Neural cell (in vitro differentiated cells): ENCODE measurements at regions not wholly inside any gene's neighbourhood (a gene's known extent, or its start where the extent isn't known, plus 50 kb on each side); places are given as distances from the start of the nearest gene placed in this dataset.

Experiments
- CTCF ChIP-seq: fragments of 450-650 bp; IDR thresholded peaks from 2 replicates; pipeline ENCODE4 v1.5.1; 2014; ENCODE audit warnings: antibody characterized with exemption, mild to moderate bottlenecking, moderate library complexity; ENCODE audit not compliant: poor library complexity, severe bottlenecking
- EP300 ChIP-seq: fragments of 450-650 bp; conservative IDR thresholded peaks from 2 replicates; pipeline ENCODE4 v1.6.1; 2014; ENCODE audit warnings: antibody characterized with exemption, mild to moderate bottlenecking, moderate library complexity; ENCODE audit not compliant: poor library complexity, severe bottlenecking
- EZH2 ChIP-seq: fragments of 200-600, 300-800 bp; shearing (Covaris generic), sonication (generic); IDR thresholded peaks from 2 replicates; pipeline ENCODE4 v1.6.1; 2014; ENCODE audit warnings: antibody characterized with exemption, low read length, borderline replicate concordance, mild to moderate bottlenecking; ENCODE audit not compliant: insufficient read depth, poor library complexity, severe bottlenecking
- MXI1 ChIP-seq: fragments of 450-650 bp; conservative IDR thresholded peaks from 2 replicates; pipeline ENCODE4 v1.6.1; 2014; ENCODE audit warnings: antibody characterized with exemption, mild to moderate bottlenecking; ENCODE audit not compliant: poor library complexity, severe bottlenecking
- POLR2AphosphoS5 ChIP-seq: IDR thresholded peaks from 2 replicates; pipeline ENCODE4 v1.6.1; 2012
- RAD21 ChIP-seq: fragments of 450-650 bp; conservative IDR thresholded peaks from 2 replicates; pipeline ENCODE4 v1.6.1; 2014; ENCODE audit warnings: antibody characterized with exemption, mild to moderate bottlenecking, moderate library complexity
- SMC3 ChIP-seq: fragments of 450-650 bp; conservative IDR thresholded peaks from 2 replicates; pipeline ENCODE4 v1.6.1; 2014; ENCODE audit warnings: antibody characterized with exemption, mild to moderate bottlenecking, moderate library complexity; ENCODE audit not compliant: poor library complexity
- TAF1 ChIP-seq: IDR thresholded peaks from 2 replicates; pipeline ENCODE4 v1.6.1; 2012; ENCODE audit warnings: low read depth

GRCh38 chr4:64166365-64166764 lies 242.9 kb downstream of the TECRL start:
- TF ChIP-seq CTCF (no peak), SMC3 (no peak), EZH2 (no peak), MXI1 (no peak), EP300 (no peak), POLR2AphosphoS5 (no peak), TAF1 (no peak), RAD21 (no peak)
